Chondrocyte (in vitro differentiated cells): ENCODE measurements at regions not wholly inside any gene's neighbourhood (a gene's known extent, or its start where the extent isn't known, plus 50 kb on each side); places are given as distances from the start of the nearest gene placed in this dataset.

Experiments used
- DNase-seq: peaks from one replicate; pipeline ENCODE4 v3.0.0; 2021; ENCODE audit warnings: mixed read lengths, low spot score
- H3K27ac Mint-ChIP-seq: one replicate; pipeline ENCODE4 v1.8.0; 2021; ENCODE audit warnings: mild to moderate bottlenecking, moderate library complexity, mixed read lengths; ENCODE audit not compliant: unreplicated experiment
- H3K27me3 Mint-ChIP-seq: 2 replicates; pipeline ENCODE4 v1.8.0; 2021; ENCODE audit warnings: low read depth, mixed read lengths
- H3K36me3 Mint-ChIP-seq: 2 replicates; pipeline ENCODE4 v1.8.0; 2021; ENCODE audit warnings: low read depth, mixed read lengths
- H3K4me1 Mint-ChIP-seq: 2 replicates; pipeline ENCODE4 v1.8.0; 2021; ENCODE audit warnings: low read depth, mild to moderate bottlenecking, mixed read lengths
- H3K4me3 Mint-ChIP-seq: one replicate; pipeline ENCODE4 v1.8.0; 2021; ENCODE audit warnings: mild to moderate bottlenecking, moderate library complexity, mixed read lengths; ENCODE audit not compliant: unreplicated experiment
- H3K9me3 Mint-ChIP-seq: 2 replicates; pipeline ENCODE4 v1.8.0; 2021; ENCODE audit warnings: low read depth, mixed read lengths
- CTCF ChIP-seq: fragments of 200-600 bp; sonication (generic); IDR thresholded peaks from 2 replicates; pipeline ENCODE4 v1.5.0; 2021; ENCODE audit warnings: antibody characterized with exemption, mild to moderate bottlenecking, moderate library complexity

- Mint-ChIP-seq H3K4me1 (peaks cover 6% of the 10 kb centered on the region), H3K27me3 (no peaks in the 10 kb centered on the region), H3K4me3 (no peak overlapping the region), H3K36me3 (no peaks in the 10 kb centered on the region), H3K9me3 (no peaks in the 10 kb centered on the region), H3K27ac (no peak overlapping the region)
- TF ChIP-seq CTCF, result no peak
- no peak for DNase-seq
These were observed 724.0 kb downstream of the LTN1 start for GRCh38 chr21:28268685-28269084.

- H3K4me3 Mint-ChIP-seq, result no peak overlapping the region
- H3K4me1 Mint-ChIP-seq, result peaks cover 5% of the 10 kb centered on the region
- no peak for DNase-seq
- no peaks in the 10 kb centered on the region for H3K9me3 Mint-ChIP-seq
- no peak for TF ChIP-seq CTCF
- no peaks in the 10 kb centered on the region for H3K27me3 Mint-ChIP-seq
- H3K36me3 Mint-ChIP-seq, result no peaks in the 10 kb centered on the region
- no peak overlapping the region for H3K27ac Mint-ChIP-seq
These were observed 725.2 kb downstream of the LTN1 start for GRCh38 chr21:28267449-28267848.

GRCh38 chr21:28266061-28266460 is 726.6 kb downstream of the LTN1 start:
- DNase-seq, result no peak
- Mint-ChIP-seq H3K9me3 (no peaks in the 10 kb centered on the region), H3K4me1 (no peaks in the 10 kb centered on the region), H3K27me3 (no peaks in the 10 kb centered on the region), H3K4me3 (no peak overlapping the region), H3K27ac (no peak overlapping the region), H3K36me3 (no peaks in the 10 kb centered on the region)
- no peak for TF ChIP-seq CTCF

- H3K4me3 Mint-ChIP-seq, result no peak overlapping the region
- no peaks in the 10 kb centered on the region for H3K36me3 Mint-ChIP-seq
- H3K9me3 Mint-ChIP-seq, result no peaks in the 10 kb centered on the region
- DNase-seq, result no peak
- no peaks in the 10 kb centered on the region for H3K27me3 Mint-ChIP-seq
- no peak overlapping the region for H3K27ac Mint-ChIP-seq
- no peak for TF ChIP-seq CTCF
- H3K4me1 Mint-ChIP-seq, result no peaks in the 10 kb centered on the region
These were observed 728.7 kb downstream of the LTN1 start for GRCh38 chr21:28263974-28264373.

- peaks cover 1% of the 10 kb centered on the region for H3K4me1 Mint-ChIP-seq
- DNase-seq, result no peak
These were observed 731.4 kb downstream of the LTN1 start for GRCh38 chr21:28261298-28261697.

More at GRCh38 chr21:28261298-28261697, 731.4 kb downstream of the LTN1 start:
- Mint-ChIP-seq H3K27me3 (no peaks in the 10 kb centered on the region), H3K9me3 (no peaks in the 10 kb centered on the region), H3K4me3 (no peak overlapping the region), H3K27ac (no peak overlapping the region), H3K36me3 (no peaks in the 10 kb centered on the region)
- no peak for TF ChIP-seq CTCF
